GM23338 (cell line): ENCODE measurements at regions not wholly inside any gene's neighbourhood (a gene's known extent, or its start where the extent isn't known, plus 50 kb on each side); places are given as distances from the start of the nearest gene placed in this dataset.

ENCODE experiments used
- CREB1 ChIP-seq: fragments of 250-450 bp; sonication (Bioruptor Pico); IDR thresholded peaks from 2 replicates; pipeline ENCODE4 v1.5.0; 2020; ENCODE audit warnings: low read depth, mild to moderate bottlenecking, moderate library complexity
- ETS1 ChIP-seq: IDR thresholded peaks from 2 replicates; pipeline ENCODE4 v1.6.1; 2016; ENCODE audit warnings: antibody characterized with exemption
- EZH2 ChIP-seq: fragments of 200-600 bp; sonication (generic); IDR thresholded peaks from one replicate; pipeline ENCODE4 v1.8.0; 2017; ENCODE audit warnings: antibody characterized with exemption, mild to moderate bottlenecking, low read depth; ENCODE audit not compliant: unreplicated experiment
- EZH2phosphoT487 ChIP-seq: fragments of 200-600 bp; sonication (generic); IDR thresholded peaks from one replicate; pipeline ENCODE4 v1.8.1; 2018; ENCODE audit warnings: antibody characterized with exemption; ENCODE audit not compliant: unreplicated experiment
- JUNB ChIP-seq: IDR thresholded peaks from one replicate; pipeline ENCODE4 v1.6.1; 2016; ENCODE audit warnings: antibody characterized with exemption; ENCODE audit not compliant: unreplicated experiment
- NANOG ChIP-seq: IDR thresholded peaks from 2 replicates; pipeline ENCODE4 v1.6.1; 2016; ENCODE audit warnings: antibody characterized with exemption, borderline replicate concordance
- POLR2AphosphoS5 ChIP-seq: IDR thresholded peaks from 2 replicates; pipeline ENCODE4 v1.6.1; 2016; ENCODE audit warnings: antibody characterized with exemption, low read depth
- REST ChIP-seq: IDR thresholded peaks from one replicate; pipeline ENCODE4 v1.6.1; 2018; ENCODE audit warnings: antibody characterized with exemption; ENCODE audit not compliant: unreplicated experiment
- STAT1 ChIP-seq: IDR thresholded peaks from one replicate; pipeline ENCODE4 v1.6.1; 2016; ENCODE audit warnings: antibody characterized with exemption; ENCODE audit not compliant: unreplicated experiment
- ZNF114 ChIP-seq: fragments of 250-450 bp; sonication (Bioruptor Pico); IDR thresholded peaks from 2 replicates; pipeline ENCODE4 v1.5.0; 2020; ENCODE audit warnings: mild to moderate bottlenecking, moderate library complexity
- ZNF331 ChIP-seq: fragments of 250-450 bp; sonication (Bioruptor Pico); IDR thresholded peaks from 2 replicates; pipeline ENCODE4 v1.5.0; 2020; ENCODE audit warnings: low read depth, mild to moderate bottlenecking, moderate library complexity
- ZNF462 ChIP-seq: fragments of 250-450 bp; sonication (Bioruptor Pico); IDR thresholded peaks from 2 replicates; pipeline ENCODE4 v1.5.0; 2020; ENCODE audit warnings: mild to moderate bottlenecking, moderate library complexity
- TF ChIP-seq, protein P1 (sequence below), 2 experiments: fragments of 200-600 bp in 1 of 2; sonication (generic) in 1 of 2; conservative IDR thresholded peaks; 2 replicates each; pipeline versions ENCODE4 v1.5.1 to v1.6.1; 2016 to 2017; ENCODE audit warnings: antibody characterized with exemption in 2 of 2, low read depth in 2 of 2, mild to moderate bottlenecking in 2 of 2, moderate library complexity in 1 of 2

DNA sequence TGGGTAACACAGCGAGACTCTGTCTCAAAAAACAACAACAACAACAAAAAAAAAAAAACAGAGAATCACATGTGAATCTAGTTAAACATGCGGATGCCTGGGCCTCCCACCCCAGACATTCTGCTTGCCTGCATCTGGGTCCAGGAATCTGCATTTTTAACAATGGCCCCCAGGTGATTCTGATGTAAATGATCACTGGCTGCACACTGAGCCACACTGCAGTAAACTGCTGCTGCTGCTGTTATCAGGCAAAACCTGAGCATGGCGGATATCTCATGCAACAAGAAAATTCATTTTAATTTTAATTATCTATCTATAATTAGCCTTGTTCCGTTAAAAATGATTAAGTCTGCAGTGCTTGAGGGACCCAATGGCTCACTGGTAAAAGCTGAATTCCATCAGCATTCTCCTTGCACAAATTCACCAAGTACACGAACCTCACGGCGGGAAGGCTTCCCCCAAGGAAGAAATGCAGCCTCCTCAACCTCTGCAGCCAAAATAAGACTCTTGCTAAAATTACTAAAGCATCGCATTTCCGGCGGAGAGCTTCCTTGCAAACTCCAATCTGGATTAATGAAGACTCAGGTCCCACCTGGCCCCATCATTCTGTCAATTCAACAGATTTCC, 81.6 kb upstream of the SNX9 start:
- TF ChIP-seq EZH2 = no peak
- TF ChIP-seq POLR2AphosphoS5 = no peak
- TF ChIP-seq, protein P1, sequence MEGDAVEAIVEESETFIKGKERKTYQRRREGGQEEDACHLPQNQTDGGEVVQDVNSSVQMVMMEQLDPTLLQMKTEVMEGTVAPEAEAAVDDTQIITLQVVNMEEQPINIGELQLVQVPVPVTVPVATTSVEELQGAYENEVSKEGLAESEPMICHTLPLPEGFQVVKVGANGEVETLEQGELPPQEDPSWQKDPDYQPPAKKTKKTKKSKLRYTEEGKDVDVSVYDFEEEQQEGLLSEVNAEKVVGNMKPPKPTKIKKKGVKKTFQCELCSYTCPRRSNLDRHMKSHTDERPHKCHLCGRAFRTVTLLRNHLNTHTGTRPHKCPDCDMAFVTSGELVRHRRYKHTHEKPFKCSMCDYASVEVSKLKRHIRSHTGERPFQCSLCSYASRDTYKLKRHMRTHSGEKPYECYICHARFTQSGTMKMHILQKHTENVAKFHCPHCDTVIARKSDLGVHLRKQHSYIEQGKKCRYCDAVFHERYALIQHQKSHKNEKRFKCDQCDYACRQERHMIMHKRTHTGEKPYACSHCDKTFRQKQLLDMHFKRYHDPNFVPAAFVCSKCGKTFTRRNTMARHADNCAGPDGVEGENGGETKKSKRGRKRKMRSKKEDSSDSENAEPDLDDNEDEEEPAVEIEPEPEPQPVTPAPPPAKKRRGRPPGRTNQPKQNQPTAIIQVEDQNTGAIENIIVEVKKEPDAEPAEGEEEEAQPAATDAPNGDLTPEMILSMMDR (conservative IDR thresholded peaks at IDR 0.05; ENCODE audit: low read depth in 2 of 2) = no peak
- TF ChIP-seq REST = no peak
- no peak for TF ChIP-seq CREB1 (CRISPR knock-in tag)
- no peak for TF ChIP-seq ETS1
- TF ChIP-seq EZH2phosphoT487 = no peak
- TF ChIP-seq STAT1 = no peak
- no peak for TF ChIP-seq ZNF331
- TF ChIP-seq NANOG = no peak
- no peak for TF ChIP-seq ZNF462 (CRISPR knock-in tag)
- no peak for TF ChIP-seq JUNB
- TF ChIP-seq ZNF114 (CRISPR knock-in tag) = no peak
